ENCODE measurements at regions not wholly inside any gene's neighbourhood (a gene's known extent, or its start where the extent isn't known, plus 50 kb on each side); places are given as distances from the start of the nearest gene placed in this dataset.

GRCh38 chr6:128719786-128720185 is 163.2 kb upstream of the LAMA2 start (continued):
- no peak for TF ChIP-seq ZNF462 (CRISPR knock-in tag; IDR thresholded peaks at IDR 0.05)
- TF ChIP-seq ETS1 (IDR thresholded peaks at IDR 0.05) = no peak
- TF ChIP-seq EZH2 (IDR thresholded peaks at IDR 0.05; ENCODE audit: low read depth, unreplicated experiment) = no peak
- TF ChIP-seq CTCF (conservative IDR thresholded peaks at IDR 0.05; ENCODE audit: low read depth in 2 of 2) = no peak
- no peak for TF ChIP-seq CREB1 (CRISPR knock-in tag; IDR thresholded peaks at IDR 0.05; ENCODE audit: low read depth)
- TF ChIP-seq REST (IDR thresholded peaks at IDR 0.05; ENCODE audit: unreplicated experiment) = no peak

All from GM23338 (cell line).